OCI-LY3 (cell line): ENCODE measurements at regions not wholly inside any gene's neighbourhood (a gene's known extent, or its start where the extent isn't known, plus 50 kb on each side); places are given as distances from the start of the nearest gene placed in this dataset.

ENCODE experiments used
- CTCF ChIP-seq: fragments of 200-600, 300-600 bp; sonication (generic); IDR thresholded peaks from 2 replicates; pipeline ENCODE4 v1.5.1; 2014; ENCODE audit warnings: antibody characterized with exemption, low read length, low read depth
- EZH2phosphoT487 ChIP-seq: fragments of 200-600 bp; shearing (Covaris generic); IDR thresholded peaks from 2 replicates; pipeline ENCODE4 v1.6.1; 2018; ENCODE audit warnings: antibody characterized with exemption, mixed run types, low read depth

- no peak for TF ChIP-seq CTCF
- no peak for TF ChIP-seq EZH2phosphoT487
Measured at GRCh38 chr6:126724821-126725220, 384.9 kb downstream of the CENPW start.
